Chondrocyte (in vitro differentiated cells): ENCODE measurements at regions not wholly inside any gene's neighbourhood (a gene's known extent, or its start where the extent isn't known, plus 50 kb on each side); places are given as distances from the start of the nearest gene placed in this dataset.

ENCODE experiments used
- DNase-seq: peaks from one replicate; pipeline ENCODE4 v3.0.0; 2021; ENCODE audit warnings: mixed read lengths, low spot score
- H3K27ac Mint-ChIP-seq: one replicate; pipeline ENCODE4 v1.8.0; 2021; ENCODE audit warnings: mild to moderate bottlenecking, moderate library complexity, mixed read lengths; ENCODE audit not compliant: unreplicated experiment
- H3K27me3 Mint-ChIP-seq: 2 replicates; pipeline ENCODE4 v1.8.0; 2021; ENCODE audit warnings: low read depth, mixed read lengths
- H3K36me3 Mint-ChIP-seq: 2 replicates; pipeline ENCODE4 v1.8.0; 2021; ENCODE audit warnings: low read depth, mixed read lengths
- H3K4me1 Mint-ChIP-seq: 2 replicates; pipeline ENCODE4 v1.8.0; 2021; ENCODE audit warnings: low read depth, mild to moderate bottlenecking, mixed read lengths
- H3K4me3 Mint-ChIP-seq: one replicate; pipeline ENCODE4 v1.8.0; 2021; ENCODE audit warnings: mild to moderate bottlenecking, moderate library complexity, mixed read lengths; ENCODE audit not compliant: unreplicated experiment
- H3K9me3 Mint-ChIP-seq: 2 replicates; pipeline ENCODE4 v1.8.0; 2021; ENCODE audit warnings: low read depth, mixed read lengths
- TF ChIP-seq, protein P1 (sequence below): fragments of 200-600 bp; sonication (generic); IDR thresholded peaks from 2 replicates; pipeline ENCODE4 v1.5.0; 2021; ENCODE audit warnings: antibody characterized with exemption, mild to moderate bottlenecking, moderate library complexity

DNA sequence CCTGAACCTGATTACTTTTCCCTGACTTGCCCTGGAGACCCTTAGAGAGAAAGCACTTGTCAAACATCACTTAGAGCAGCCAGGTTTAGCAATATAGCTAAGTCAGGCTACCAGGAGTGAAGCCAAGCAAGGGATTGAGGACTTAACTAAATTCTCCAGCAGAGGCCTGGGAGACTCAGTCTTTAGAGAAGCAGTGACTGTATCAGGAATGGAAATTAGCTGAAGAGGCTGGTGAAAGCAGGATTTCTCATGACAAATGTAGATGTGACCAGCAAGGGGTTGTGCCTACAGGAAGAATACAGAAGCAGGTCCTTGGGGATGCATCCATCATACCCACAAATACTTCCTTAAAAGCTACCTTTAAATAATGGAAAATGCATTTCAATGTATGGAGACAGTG, 368.9 kb upstream of the MEIS1 start:
- peaks cover 7% of the 10 kb centered on the region for H3K27me3 Mint-ChIP-seq
- DNase-seq, result no peak
- no peaks in the 10 kb centered on the region for H3K4me1 Mint-ChIP-seq
- no peak overlapping the region for H3K4me3 Mint-ChIP-seq
- H3K9me3 Mint-ChIP-seq, result no peaks in the 10 kb centered on the region
- H3K27ac Mint-ChIP-seq, result no peak overlapping the region
- H3K36me3 Mint-ChIP-seq, result no peaks in the 10 kb centered on the region
- TF ChIP-seq, protein P1, sequence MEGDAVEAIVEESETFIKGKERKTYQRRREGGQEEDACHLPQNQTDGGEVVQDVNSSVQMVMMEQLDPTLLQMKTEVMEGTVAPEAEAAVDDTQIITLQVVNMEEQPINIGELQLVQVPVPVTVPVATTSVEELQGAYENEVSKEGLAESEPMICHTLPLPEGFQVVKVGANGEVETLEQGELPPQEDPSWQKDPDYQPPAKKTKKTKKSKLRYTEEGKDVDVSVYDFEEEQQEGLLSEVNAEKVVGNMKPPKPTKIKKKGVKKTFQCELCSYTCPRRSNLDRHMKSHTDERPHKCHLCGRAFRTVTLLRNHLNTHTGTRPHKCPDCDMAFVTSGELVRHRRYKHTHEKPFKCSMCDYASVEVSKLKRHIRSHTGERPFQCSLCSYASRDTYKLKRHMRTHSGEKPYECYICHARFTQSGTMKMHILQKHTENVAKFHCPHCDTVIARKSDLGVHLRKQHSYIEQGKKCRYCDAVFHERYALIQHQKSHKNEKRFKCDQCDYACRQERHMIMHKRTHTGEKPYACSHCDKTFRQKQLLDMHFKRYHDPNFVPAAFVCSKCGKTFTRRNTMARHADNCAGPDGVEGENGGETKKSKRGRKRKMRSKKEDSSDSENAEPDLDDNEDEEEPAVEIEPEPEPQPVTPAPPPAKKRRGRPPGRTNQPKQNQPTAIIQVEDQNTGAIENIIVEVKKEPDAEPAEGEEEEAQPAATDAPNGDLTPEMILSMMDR, result no peak

DNA sequence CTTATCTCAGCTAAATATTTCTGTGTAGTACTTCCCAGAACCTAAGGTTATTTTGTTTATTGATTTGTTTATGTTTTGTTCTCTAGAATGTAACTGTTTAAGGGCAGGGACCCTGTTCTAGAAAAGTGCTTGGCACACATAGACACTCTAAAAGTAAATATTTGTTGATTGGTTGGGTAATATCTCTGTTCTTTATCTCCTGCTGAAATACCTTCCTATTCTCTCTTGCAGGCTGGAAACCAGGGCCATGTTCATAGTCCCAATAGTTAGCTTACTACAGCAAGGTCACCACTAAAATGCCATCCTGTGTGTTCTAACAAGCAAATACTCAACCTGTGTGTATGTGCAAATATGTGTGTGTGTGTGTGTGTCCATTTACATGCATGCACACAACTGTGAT, 375.6 kb upstream of the MEIS1 start:
- DNase-seq, result no peak
- TF ChIP-seq, protein P1, result no peak
- no peak overlapping the region for H3K27ac Mint-ChIP-seq
- no peaks in the 10 kb centered on the region for H3K4me1 Mint-ChIP-seq
- H3K4me3 Mint-ChIP-seq, result no peak overlapping the region
- no peaks in the 10 kb centered on the region for H3K9me3 Mint-ChIP-seq
- H3K36me3 Mint-ChIP-seq, result no peaks in the 10 kb centered on the region
- peaks cover 23% of the 10 kb centered on the region for H3K27me3 Mint-ChIP-seq

DNA sequence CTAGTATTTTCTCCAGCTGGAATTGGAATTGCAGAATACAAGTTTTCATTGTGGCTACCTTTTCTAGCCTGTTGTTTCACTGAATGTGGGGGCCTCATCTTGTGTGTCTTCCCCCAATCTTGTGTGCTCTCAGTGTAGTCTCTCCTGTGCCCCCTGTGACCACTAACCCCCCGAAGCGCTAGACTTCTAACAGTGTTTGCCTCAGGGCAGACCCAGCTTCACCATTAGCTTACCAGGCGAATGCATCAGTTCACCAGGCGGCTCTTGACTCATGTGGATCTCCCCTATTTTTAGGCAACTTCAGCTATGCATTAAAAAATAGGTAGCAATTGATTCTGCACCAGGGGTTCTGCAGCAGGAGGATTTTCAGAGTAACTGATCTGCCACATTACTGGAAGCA, 376.2 kb upstream of the MEIS1 start:
- H3K9me3 Mint-ChIP-seq, result no peaks in the 10 kb centered on the region
- no peak overlapping the region for H3K27ac Mint-ChIP-seq
- H3K27me3 Mint-ChIP-seq, result peaks cover 17% of the 10 kb centered on the region
- no peak overlapping the region for H3K4me3 Mint-ChIP-seq
- DNase-seq, result no peak
- TF ChIP-seq, protein P1, result no peak
- no peaks in the 10 kb centered on the region for H3K36me3 Mint-ChIP-seq
- no peaks in the 10 kb centered on the region for H3K4me1 Mint-ChIP-seq

DNA sequence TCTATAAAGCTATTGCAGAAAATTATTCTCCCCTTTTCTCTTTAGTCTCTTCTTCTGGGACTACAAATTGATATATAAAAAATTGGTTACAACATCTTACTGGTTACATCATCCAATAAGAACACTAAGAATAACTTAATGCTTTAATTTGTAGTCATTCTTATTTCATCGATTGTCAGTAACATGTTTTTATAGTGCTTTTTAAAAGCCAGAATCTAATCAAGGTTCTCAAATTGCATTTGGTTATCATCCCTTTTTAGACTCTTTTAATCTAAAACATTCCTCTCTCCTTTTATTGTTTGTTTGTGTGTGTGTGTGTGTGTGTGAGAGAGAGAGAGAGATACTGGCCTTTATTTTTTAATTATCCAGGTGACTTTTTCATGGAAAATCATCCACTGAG, 377.1 kb upstream of the MEIS1 start:
- no peak for DNase-seq
- TF ChIP-seq, protein P1, result no peak
- peaks cover 19% of the 10 kb centered on the region for H3K27me3 Mint-ChIP-seq
- no peak overlapping the region for H3K4me3 Mint-ChIP-seq
- H3K27ac Mint-ChIP-seq, result no peak overlapping the region
- no peaks in the 10 kb centered on the region for H3K4me1 Mint-ChIP-seq
- H3K36me3 Mint-ChIP-seq, result no peaks in the 10 kb centered on the region
- no peaks in the 10 kb centered on the region for H3K9me3 Mint-ChIP-seq

DNA sequence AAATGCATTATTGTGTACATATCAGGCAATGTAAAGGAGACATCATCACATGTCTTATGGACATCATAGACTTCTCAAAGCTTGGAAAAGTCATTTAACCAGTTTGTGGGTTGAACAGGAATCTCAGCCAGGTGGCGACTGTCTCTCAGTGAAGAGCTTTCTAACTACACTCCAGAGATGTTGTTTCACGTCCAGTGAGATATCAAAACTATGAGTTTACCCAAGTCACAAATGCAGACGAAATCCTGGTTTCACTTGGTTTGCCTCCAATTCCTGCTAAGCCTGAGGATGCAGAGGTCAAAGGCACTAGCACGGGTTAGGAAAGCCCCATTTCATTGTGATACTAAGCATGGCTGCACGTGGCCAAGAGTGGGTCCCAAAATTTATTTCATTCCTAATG, 384.5 kb upstream of the MEIS1 start:
- no peak overlapping the region for H3K27ac Mint-ChIP-seq
- H3K9me3 Mint-ChIP-seq, result no peaks in the 10 kb centered on the region
- H3K27me3 Mint-ChIP-seq, result peaks cover 3% of the 10 kb centered on the region
- no peaks in the 10 kb centered on the region for H3K4me1 Mint-ChIP-seq
- DNase-seq, result no peak
- no peaks in the 10 kb centered on the region for H3K36me3 Mint-ChIP-seq
- TF ChIP-seq, protein P1, result no peak
- no peak overlapping the region for H3K4me3 Mint-ChIP-seq
